Right hindlimb (tissue), 1 donor: ENCODE measurements at regions not wholly inside any gene's neighbourhood (a gene's known extent, or its start where the extent isn't known, plus 50 kb on each side); places are given as distances from the start of the nearest gene placed in this dataset.
A peak's percentile ranks its signal among the peaks of the same experiment; 100 is the strongest.
"Not testable (repeated sequence)": the region's sequence is repeated elsewhere in the genome, so short reads cannot be mapped to it uniquely, and the experiment has no call there.

Source experiments
- DNase-seq: peaks from one replicate; pipeline ENCODE4 v3.0.0-alpha.2; 2018

DNA sequence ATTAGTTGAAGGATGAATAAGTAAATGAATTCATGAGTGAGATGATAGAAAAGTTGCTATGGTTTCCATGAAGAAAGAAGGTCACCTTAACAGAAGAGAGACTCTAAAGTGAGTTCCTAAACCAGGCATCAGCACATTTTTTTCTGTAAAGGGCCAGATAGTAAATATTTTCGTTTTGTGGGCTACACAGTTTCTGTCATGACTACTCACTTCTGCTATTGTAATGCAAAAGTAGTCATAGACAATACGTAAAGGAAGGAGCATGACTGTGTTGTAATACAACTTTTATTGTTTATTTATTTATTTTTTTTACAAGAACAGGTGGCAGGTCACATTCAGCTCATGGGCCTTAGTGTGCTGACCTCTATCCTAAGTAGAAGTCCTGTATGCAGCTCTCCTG lies 426.1 kb upstream of the DYNLRB2 start:
- DNase-seq = no peak

- DNase-seq = no peak
Observed at GRCh38 chr16:80113873-80114574, 426.8 kb upstream of the DYNLRB2 start.

DNA sequence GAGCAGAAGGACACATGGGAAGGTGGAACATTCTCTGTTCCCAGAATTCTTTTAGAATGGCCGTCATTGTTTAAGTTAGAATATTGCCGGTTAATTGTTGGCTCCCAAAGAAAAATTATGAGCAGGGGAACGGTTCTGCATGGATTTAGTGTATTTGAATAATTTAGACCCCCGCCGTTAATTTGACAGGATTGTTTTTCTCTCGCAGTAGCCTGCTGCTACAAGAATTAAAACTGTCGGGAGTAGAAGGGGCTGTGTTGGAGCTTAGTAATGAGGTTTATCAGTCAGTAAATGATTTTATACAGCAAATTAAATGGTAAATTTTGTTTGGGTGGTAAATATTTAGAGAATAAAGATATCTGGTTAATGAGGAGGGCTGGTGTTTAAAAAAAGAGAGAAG lies 431.2 kb upstream of the DYNLRB2 start:
- no peak for DNase-seq

- no peak for DNase-seq
Observed at GRCh38 chr16:80107900-80108299, 432.9 kb upstream of the DYNLRB2 start.

GRCh38 chr16:80105751-80106150 lies 435.0 kb upstream of the DYNLRB2 start:
- no peak for DNase-seq

DNA sequence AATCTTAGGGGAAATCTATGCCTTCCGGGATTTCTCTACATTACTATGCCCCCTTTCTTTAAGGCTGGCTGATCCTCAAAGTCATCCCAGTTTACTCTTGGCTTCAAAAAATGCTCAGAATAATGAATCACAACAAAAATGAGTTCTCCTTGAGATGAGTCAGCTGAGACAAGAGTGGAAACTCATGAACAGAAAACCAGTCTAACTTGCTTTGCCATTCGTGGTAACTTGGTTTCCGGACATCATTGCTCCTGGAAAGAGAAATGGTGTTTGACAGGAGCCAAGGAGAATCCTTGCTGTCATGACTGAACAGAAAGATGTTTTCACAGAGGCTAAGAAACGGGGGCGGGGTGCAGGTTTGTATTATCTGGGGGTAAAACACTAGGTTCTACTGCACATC lies 435.6 kb upstream of the DYNLRB2 start:
- no peak for DNase-seq

DNA sequence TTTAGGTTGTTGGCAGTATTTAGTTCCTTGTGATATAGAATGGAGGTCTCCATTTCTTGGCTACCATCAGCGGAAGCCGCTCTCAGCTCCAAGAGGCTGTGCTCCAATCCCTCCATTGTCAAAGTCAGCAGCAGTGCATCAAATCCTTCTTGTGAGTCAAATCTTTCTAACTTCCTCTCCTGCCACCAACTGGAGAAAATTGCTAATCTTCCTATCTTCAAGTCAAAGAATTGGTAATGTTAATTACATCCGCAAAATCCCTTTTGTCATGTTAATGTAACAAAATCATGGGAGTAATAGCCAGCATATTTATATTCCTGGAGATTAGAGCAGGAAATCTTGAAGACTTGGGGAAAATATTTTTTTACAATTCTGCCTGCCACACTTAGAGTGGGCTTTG lies 436.4 kb upstream of the DYNLRB2 start:
- DNase-seq = no peak

GRCh38 chr16:80103463-80103862 lies 437.3 kb upstream of the DYNLRB2 start:
- DNase-seq = no peak

- DNase-seq = no peak
Observed at GRCh38 chr16:80100846-80101451, 439.8 kb upstream of the DYNLRB2 start.

DNA sequence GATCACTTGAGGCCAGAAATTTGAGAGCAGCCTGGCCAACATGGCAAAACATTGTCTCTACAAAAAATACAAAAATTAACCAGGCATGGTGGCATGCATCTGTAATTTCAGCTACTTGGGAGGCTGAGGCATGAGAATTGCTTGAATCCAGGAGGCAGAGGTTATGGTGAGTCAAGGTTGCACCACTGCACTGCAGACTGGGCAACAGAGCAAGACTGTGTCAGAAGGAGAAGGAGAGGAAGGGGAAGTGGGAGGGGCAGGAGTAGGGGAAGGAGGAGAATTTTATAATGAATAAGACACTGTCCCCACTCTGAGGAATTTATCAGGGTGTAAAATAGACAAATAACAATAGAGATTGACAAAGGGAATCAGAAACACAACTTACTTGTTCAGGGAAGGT lies 440.6 kb upstream of the DYNLRB2 start:
- DNase-seq = no peak

GRCh38 chr16:80097098-80097497 lies 443.7 kb upstream of the DYNLRB2 start:
- no peak for DNase-seq

GRCh38 chr16:80092681-80093080 lies 448.1 kb upstream of the DYNLRB2 start:
- no peak for DNase-seq

- DNase-seq = not testable (repeated sequence)
Observed at GRCh38 chr16:80091453-80091852, 449.3 kb upstream of the DYNLRB2 start.

GRCh38 chr16:80085606-80086005 lies 455.2 kb upstream of the DYNLRB2 start:
- DNase-seq = no peak

GRCh38 chr16:80084614-80085013 lies 456.2 kb upstream of the DYNLRB2 start:
- peak; percentile 73 for DNase-seq

DNA sequence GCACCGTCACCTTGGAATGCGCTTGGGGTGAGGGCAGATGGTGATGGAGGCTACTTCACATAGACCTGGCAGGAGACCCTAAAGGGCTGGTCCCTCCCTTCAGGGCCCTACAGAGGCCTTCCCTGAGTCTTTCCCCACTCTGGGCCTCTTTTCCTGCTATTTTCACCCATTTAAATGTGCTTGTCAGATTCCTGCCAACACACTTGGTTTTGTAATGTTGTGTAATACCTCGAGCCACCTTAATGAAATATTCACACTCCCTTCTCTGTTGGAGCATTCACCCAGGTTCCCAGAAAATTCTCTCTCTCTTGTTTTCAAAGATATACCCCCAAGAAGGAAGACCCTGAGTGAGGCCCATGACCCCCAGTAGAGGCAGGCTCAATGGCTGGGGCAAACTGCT lies 456.6 kb upstream of the DYNLRB2 start:
- no peak for DNase-seq

DNA sequence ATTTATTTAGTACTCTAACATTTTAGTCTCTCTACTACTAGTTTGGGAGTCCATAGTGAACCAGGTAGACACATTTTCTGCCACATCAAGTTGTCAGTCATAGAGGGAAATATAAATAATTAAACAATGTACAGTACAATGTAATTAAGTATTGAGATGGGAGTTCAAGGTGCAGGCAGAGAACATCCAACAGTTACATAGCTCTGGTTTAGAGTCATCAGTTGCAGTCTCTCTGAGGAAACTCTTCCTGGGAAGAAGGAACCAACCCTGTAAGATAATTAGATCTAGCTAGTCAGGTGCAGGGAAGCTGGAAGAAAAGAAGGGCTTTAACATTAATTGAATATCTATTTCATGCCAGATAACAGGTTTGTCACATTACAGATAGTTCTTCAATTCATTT lies 457.9 kb upstream of the DYNLRB2 start:
- no peak for DNase-seq

DNA sequence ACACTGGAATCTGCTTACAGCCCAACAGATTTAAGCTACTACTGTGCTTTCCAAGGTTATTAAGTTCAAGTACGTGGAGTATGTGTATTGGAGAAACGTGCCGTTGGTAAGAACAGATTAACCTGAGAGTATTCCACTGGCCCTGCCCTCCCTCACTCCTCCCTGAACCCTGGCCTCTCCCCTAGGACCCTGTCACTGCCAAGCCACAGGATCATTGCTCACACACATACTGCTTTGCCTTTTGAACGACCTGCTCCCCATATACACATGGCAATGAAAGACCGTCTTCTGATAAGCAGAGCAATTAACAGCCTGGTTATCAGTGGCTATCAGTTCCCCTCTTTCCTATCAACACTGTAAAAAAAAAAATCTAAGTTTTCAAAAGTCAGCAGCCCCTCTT lies 458.9 kb upstream of the DYNLRB2 start:
- no peak for DNase-seq

GRCh38 chr16:80080287-80080851 lies 460.4 kb upstream of the DYNLRB2 start:
- no peak for DNase-seq

DNA sequence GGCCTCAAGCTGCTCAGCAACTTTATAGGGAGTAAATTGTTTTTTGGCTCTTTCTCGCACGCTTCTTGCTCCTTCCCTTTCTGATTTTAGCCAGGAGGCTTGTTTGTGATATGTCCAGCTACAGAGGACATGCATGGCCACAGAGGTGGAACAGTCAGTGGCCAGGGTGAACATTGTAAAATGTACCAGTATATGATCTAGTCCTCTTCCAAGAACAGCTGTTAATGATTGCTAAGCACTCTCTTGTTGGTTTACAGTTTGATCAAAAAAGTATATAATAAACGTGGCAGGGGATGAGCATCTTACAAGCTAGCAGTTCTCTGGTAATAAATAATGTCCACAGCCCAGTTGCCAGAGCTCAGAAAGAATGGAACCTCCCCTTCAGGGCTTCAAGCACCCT lies 461.7 kb upstream of the DYNLRB2 start:
- DNase-seq = no peak

GRCh38 chr16:80077696-80078095 lies 463.1 kb upstream of the DYNLRB2 start:
- no peak for DNase-seq

- DNase-seq = no peak
Observed at GRCh38 chr16:80074329-80074728, 466.5 kb upstream of the DYNLRB2 start.

DNA sequence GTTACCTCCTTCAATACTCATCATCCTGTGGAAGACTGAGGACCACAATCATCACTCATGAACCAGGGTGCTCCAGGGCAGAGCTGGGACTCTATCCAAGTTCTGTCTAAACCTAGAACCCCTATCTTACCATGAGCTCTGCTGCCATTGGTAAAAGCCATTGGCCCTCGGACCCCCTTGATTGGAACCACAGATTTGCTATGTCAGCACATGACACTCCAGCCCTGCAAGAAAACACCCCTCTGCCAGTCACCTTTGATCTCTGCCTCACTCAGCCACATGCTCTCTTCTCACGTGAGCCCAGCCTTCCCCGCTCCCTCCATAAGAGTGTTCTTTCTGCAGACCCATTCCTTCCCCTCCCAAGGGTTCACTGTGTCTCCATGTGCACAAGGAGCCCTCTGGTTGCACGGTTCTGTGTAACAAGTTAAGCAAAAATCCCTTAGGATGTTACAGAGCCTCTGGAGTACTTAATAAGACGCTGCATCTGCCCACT lies 468.8 kb upstream of the DYNLRB2 start:
- no peak for DNase-seq

DNA sequence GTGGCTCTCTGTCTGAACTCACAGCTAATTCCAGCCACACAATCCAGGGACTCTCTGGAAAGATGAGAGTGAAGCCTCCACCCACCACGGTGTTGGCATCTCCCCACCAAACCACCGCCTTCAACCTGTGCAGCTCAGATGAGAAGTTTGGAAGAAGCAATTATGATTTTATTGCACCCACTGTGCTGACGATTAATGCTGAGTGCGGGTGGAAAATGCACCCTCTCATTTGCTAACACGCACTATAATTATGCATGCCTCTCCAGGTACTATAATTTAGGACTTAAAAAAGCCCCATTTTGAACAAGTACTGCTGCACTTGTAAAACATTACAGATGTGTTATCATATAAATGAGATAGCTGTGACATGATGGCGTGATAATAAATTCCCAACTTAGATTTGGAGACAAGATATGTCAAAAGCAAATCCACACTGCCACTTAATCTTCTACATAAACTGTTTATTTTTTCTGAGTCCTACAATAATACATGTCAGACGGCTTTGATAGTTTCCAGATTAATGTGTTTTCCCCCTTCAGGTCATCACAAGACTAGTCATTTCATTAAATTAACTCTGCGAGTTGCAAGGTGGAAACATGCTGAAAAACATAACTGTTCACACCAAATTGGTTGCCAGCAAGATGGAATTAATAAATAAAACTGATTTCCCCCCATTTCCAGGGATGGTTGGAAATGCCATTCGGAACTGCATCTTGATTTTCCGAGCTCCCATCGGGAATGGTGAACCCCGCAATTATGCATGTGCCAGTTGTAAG lies 466.5 kb upstream of the MAF start:
- no peak for DNase-seq
